ENCODE measurements at regions not wholly inside any gene's neighbourhood (a gene's known extent, or its start where the extent isn't known, plus 50 kb on each side); places are given as distances from the start of the nearest gene placed in this dataset.

DNA sequence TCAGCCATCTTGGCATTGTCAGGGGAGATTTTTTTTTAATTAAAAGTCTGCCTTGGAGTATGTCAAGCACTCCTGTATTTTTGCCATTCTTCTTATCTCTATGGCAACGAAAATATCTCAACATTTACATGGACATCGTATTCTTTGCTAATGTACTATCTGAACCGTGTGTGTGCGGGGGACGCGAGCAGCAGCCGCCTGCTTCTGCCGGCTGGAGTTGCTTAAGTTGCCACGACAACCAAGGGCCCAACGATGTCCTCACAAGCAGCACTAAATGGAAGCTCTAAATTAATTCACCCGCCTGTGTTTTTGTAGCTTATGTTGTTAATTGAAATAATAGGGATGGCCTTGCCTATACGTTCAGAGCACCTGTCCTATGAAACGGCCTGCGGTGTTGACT, 309.5 kb downstream of the TEX29 start:
- TF ChIP-seq, protein P1, sequence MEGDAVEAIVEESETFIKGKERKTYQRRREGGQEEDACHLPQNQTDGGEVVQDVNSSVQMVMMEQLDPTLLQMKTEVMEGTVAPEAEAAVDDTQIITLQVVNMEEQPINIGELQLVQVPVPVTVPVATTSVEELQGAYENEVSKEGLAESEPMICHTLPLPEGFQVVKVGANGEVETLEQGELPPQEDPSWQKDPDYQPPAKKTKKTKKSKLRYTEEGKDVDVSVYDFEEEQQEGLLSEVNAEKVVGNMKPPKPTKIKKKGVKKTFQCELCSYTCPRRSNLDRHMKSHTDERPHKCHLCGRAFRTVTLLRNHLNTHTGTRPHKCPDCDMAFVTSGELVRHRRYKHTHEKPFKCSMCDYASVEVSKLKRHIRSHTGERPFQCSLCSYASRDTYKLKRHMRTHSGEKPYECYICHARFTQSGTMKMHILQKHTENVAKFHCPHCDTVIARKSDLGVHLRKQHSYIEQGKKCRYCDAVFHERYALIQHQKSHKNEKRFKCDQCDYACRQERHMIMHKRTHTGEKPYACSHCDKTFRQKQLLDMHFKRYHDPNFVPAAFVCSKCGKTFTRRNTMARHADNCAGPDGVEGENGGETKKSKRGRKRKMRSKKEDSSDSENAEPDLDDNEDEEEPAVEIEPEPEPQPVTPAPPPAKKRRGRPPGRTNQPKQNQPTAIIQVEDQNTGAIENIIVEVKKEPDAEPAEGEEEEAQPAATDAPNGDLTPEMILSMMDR (conservative IDR thresholded peaks at IDR 0.05 in 1 of 2, IDR thresholded peaks at IDR 0.05 in 1 of 2; ENCODE audit: low read depth in 1 of 2, low read length in 2 of 2) = no peak
- TF ChIP-seq EZH2 (IDR thresholded peaks at IDR 0.05; ENCODE audit: low read length, missing control alignments) = no peak
